CD14-positive monocyte (primary cell): ENCODE measurements at regions not wholly inside any gene's neighbourhood (a gene's known extent, or its start where the extent isn't known, plus 50 kb on each side); places are given as distances from the start of the nearest gene placed in this dataset.

Experiments used
- DNase-seq, 3 donors: peaks; one replicate each; pipeline ENCODE4 v3.0.0-alpha.2; 2011 to 2022
- H2AFZ ChIP-seq: 2 replicates; pipeline ENCODE4 v1.6.0; 2012; ENCODE audit warnings: mild to moderate bottlenecking, low read depth, low read length, inconsistent platforms; ENCODE audit not compliant: insufficient read depth, poor library complexity, severe bottlenecking
- H3K27ac ChIP-seq, 2 donors: 1 replicate in 1 of 2; 2 replicates in 1 of 2; pipeline ENCODE4 v1.5.1; 2012 to 2013; ENCODE audit warnings: low read length in 2 of 2, control low read depth in 1 of 2, inconsistent platforms in 1 of 2, low read depth in 1 of 2, mild to moderate bottlenecking in 1 of 2
- H3K27me3 ChIP-seq, 2 donors: one replicate each; pipeline versions ENCODE4 v1.6.0 to v1.6.1; 2011 to 2013; ENCODE audit warnings: low read length in 2 of 2; ENCODE audit not compliant: control insufficient read depth in 2 of 2, insufficient read depth in 2 of 2
- H3K36me3 ChIP-seq, 2 donors: replicated peaks in 1 of 2; 1 replicate in 1 of 2; 2 replicates in 1 of 2; pipeline versions ENCODE4 v1.5.1 to v1.6.1; 2012 to 2013; ENCODE audit warnings: low read length in 2 of 2, control low read depth in 1 of 2, inconsistent platforms in 1 of 2, mild to moderate bottlenecking in 1 of 2; ENCODE audit not compliant: insufficient read depth in 2 of 2, control insufficient read depth in 1 of 2
- H3K4me1 ChIP-seq, 2 donors: 1 replicate in 1 of 2; 2 replicates in 1 of 2; pipeline versions ENCODE4 v1.5.1 to v1.6.1; 2012 to 2013; ENCODE audit warnings: low read length in 2 of 2, control low read depth in 1 of 2, inconsistent platforms in 1 of 2, mild to moderate bottlenecking in 1 of 2, moderate library complexity in 1 of 2; ENCODE audit not compliant: insufficient read depth in 2 of 2, control insufficient read depth in 1 of 2
- H3K4me2 ChIP-seq: replicated peaks from 2 replicates; pipeline ENCODE3; 2012; ENCODE audit warnings: low read length, moderate library complexity, mild to moderate bottlenecking; ENCODE audit not compliant: poor library complexity, severe bottlenecking; ENCODE audit errors: extremely low read depth
- H3K4me3 ChIP-seq, 3 experiments: fragments of 200-600 bp in 1 of 3; sonication (generic) in 1 of 3; replicated peaks in 1 of 3; 1 replicate in 2 of 3; 2 replicates in 1 of 3; pipeline ENCODE4 v1.5.1; 2011 to 2013; ENCODE audit warnings: low read length in 3 of 3, mild to moderate bottlenecking in 3 of 3, control low read depth in 2 of 3, low read depth in 2 of 3, inconsistent platforms in 1 of 3, moderate library complexity in 1 of 3
- H3K79me2 ChIP-seq: 2 replicates; pipeline ENCODE4 v1.6.0; 2012; ENCODE audit warnings: mild to moderate bottlenecking, control low read depth, inconsistent platforms, low read length, moderate library complexity; ENCODE audit not compliant: insufficient read depth
- H3K9ac ChIP-seq: 2 replicates; pipeline ENCODE4 v1.6.0; 2017; ENCODE audit warnings: low read length, mild to moderate bottlenecking; ENCODE audit not compliant: insufficient read depth, poor library complexity, severe bottlenecking
- H3K9me3 ChIP-seq, 2 donors: replicated peaks in 1 of 2; 1 replicate in 1 of 2; 2 replicates in 1 of 2; pipeline versions ENCODE4 v1.5.1 to v1.6.1; 2012 to 2013; ENCODE audit warnings: low read length in 2 of 2, control low read depth in 1 of 2; ENCODE audit not compliant: control insufficient read depth in 1 of 2, insufficient read depth in 1 of 2
- H4K20me1 ChIP-seq: 2 replicates; pipeline ENCODE4 v1.6.0; 2012; ENCODE audit warnings: mild to moderate bottlenecking, low read length, control low read depth, moderate library complexity; ENCODE audit not compliant: insufficient read depth
- H3K27ac Mint-ChIP-seq, 7 donors: one replicate each; pipeline ENCODE4 v1.8.0; 2020; ENCODE audit warnings: mild to moderate bottlenecking in 7 of 7, mixed read lengths in 7 of 7, moderate library complexity in 6 of 7, inconsistent platforms in 2 of 7
- H3K27me3 Mint-ChIP-seq, 3 donors: one replicate each; pipeline ENCODE4 v1.8.0; 2021 to 2022; ENCODE audit warnings: low read depth in 3 of 3, mild to moderate bottlenecking in 3 of 3, mixed read lengths in 3 of 3, moderate library complexity in 3 of 3, inconsistent platforms in 1 of 3
- H3K36me3 Mint-ChIP-seq, 2 donors: one replicate each; pipeline ENCODE4 v1.8.0; 2020; ENCODE audit warnings: mixed read lengths in 2 of 2, inconsistent platforms in 1 of 2, mild to moderate bottlenecking in 1 of 2
- H3K4me1 Mint-ChIP-seq: one replicate; pipeline ENCODE4 v1.8.0; 2020; ENCODE audit warnings: mild to moderate bottlenecking, mixed read lengths
- H3K4me3 Mint-ChIP-seq, 2 donors: one replicate each; pipeline ENCODE4 v1.8.0; 2020; ENCODE audit warnings: mild to moderate bottlenecking in 2 of 2, mixed read lengths in 2 of 2, moderate library complexity in 1 of 2
- H3K9me3 Mint-ChIP-seq, 7 donors: one replicate each; pipeline ENCODE4 v1.8.0; 2020 to 2022; ENCODE audit warnings: mixed read lengths in 7 of 7, mild to moderate bottlenecking in 6 of 7, moderate library complexity in 6 of 7, inconsistent platforms in 2 of 7
- CTCF ChIP-seq: fragments of 200-600 bp; IDR thresholded peaks from one replicate; pipeline ENCODE4 v1.8.0; 2022; ENCODE audit warnings: antibody characterized with exemption, mild to moderate bottlenecking
- WGBS: methylation state at CpG from one replicate; pipeline ENCODE4 v1.1.5; 2013; ENCODE audit warnings: missing lambda C conversion rate; ENCODE audit not compliant: insufficient coverage; 5-methylcytosine and 5-hydroxymethylcytosine counted together
- intact Hi-C, 2 donors: fragments of 100-400 bp; cut with micrococcal nuclease; formaldehyde crosslinking; loops; one replicate each; pipeline versions ENCODE4 v1.15.0 to v1.15.1; 2023

- no peak overlapping the region for H2AFZ ChIP-seq
- Mint-ChIP-seq H3K4me3 (no peak overlapping the region), H3K27ac (no peak overlapping the region), H3K36me3 (no peaks in the 10 kb centered on the region), H3K27me3 (peaks cover 2 to 3% (median 2%) of the 10 kb centered on the region in 3 donors), H3K9me3 (peaks cover 0 to 2% (median 0%) of the 10 kb centered on the region in 7 donors), H3K4me1 (no peaks in the 10 kb centered on the region)
- H3K79me2 ChIP-seq, result no peaks in the 10 kb centered on the region
- TF ChIP-seq CTCF, result no peak
- intact Hi-C loops, result no loop called here
- no peaks in the 10 kb centered on the region for H3K36me3 ChIP-seq
- H3K9me3 ChIP-seq, result no peaks in the 10 kb centered on the region
- H3K4me1 ChIP-seq, result no peaks in the 10 kb centered on the region
- H3K4me3 ChIP-seq, result no peak overlapping the region
- WGBS, result 97% methylated on average over 10 of the region's 13 CpGs
- no peak overlapping the region for H3K4me2 ChIP-seq
- H4K20me1 ChIP-seq, result no peaks in the 10 kb centered on the region
- no peak overlapping the region for H3K27ac ChIP-seq
- no peaks in the 10 kb centered on the region for H3K27me3 ChIP-seq
- H3K9ac ChIP-seq, result no peak overlapping the region
- no peak for DNase-seq
Observed at GRCh38 chr13:106906426-106906996, 338.6 kb upstream of the ARGLU1 start.

GRCh38 chr13:106905380-106906162 lies 337.6 kb upstream of the ARGLU1 start:
- H3K27me3 Mint-ChIP-seq, result peaks cover 0 to 3% (median 2%) of the 10 kb centered on the region in 3 donors
- no peak overlapping the region for H3K9ac ChIP-seq

More at GRCh38 chr13:106905380-106906162, 337.6 kb upstream of the ARGLU1 start:
- no peaks in the 10 kb centered on the region for H3K4me1 ChIP-seq
- Mint-ChIP-seq H3K4me1 (no peaks in the 10 kb centered on the region), H3K9me3 (peaks cover 0 to 3% (median 0%) of the 10 kb centered on the region in 7 donors), H3K4me3 (no peak overlapping the region), H3K27ac (no peak overlapping the region), H3K36me3 (no peaks in the 10 kb centered on the region)
- TF ChIP-seq CTCF, result no peak
- H2AFZ ChIP-seq, result no peak overlapping the region
- H3K4me2 ChIP-seq, result no peak overlapping the region
- no peaks in the 10 kb centered on the region for H3K79me2 ChIP-seq
- H4K20me1 ChIP-seq, result no peaks in the 10 kb centered on the region
- no peaks in the 10 kb centered on the region for H3K36me3 ChIP-seq
- H3K27me3 ChIP-seq, result no peaks in the 10 kb centered on the region
- no peak overlapping the region for H3K4me3 ChIP-seq
- no peak overlapping the region for H3K27ac ChIP-seq
- intact Hi-C loops, result no loop called here
- no peaks in the 10 kb centered on the region for H3K9me3 ChIP-seq
- 84% methylated on average over 4 of the region's 14 CpGs for WGBS
- DNase-seq, result no peak
